Neuron (in vitro differentiated cells): ENCODE measurements at regions not wholly inside any gene's neighbourhood (a gene's known extent, or its start where the extent isn't known, plus 50 kb on each side); places are given as distances from the start of the nearest gene placed in this dataset.
"Not testable (repeated sequence)": the region's sequence is repeated elsewhere in the genome, so short reads cannot be mapped to it uniquely, and the experiment has no call there.

Experiments used
- H2AFZ ChIP-seq: one replicate; pipeline ENCODE4 v1.6.1; 2013; ENCODE audit warnings: low read depth, mild to moderate bottlenecking, inconsistent platforms, low read length, moderate library complexity
- H3K27me3 ChIP-seq: one replicate; pipeline ENCODE4 v1.6.1; 2013; ENCODE audit warnings: low read length; ENCODE audit not compliant: insufficient read depth
- H3K36me3 ChIP-seq: one replicate; pipeline ENCODE4 v1.6.1; 2013; ENCODE audit warnings: low read length; ENCODE audit not compliant: insufficient read depth
- H3K4me1 ChIP-seq: one replicate; pipeline ENCODE4 v1.6.1; 2013; ENCODE audit warnings: low read length; ENCODE audit not compliant: insufficient read depth
- H3K4me3 ChIP-seq: 2 replicates; pipeline ENCODE4 v1.5.1; 2013; ENCODE audit warnings: mild to moderate bottlenecking, low read length, moderate library complexity
- H3K9me3 ChIP-seq: one replicate; pipeline ENCODE4 v1.6.1; 2013; ENCODE audit warnings: low read length

DNA sequence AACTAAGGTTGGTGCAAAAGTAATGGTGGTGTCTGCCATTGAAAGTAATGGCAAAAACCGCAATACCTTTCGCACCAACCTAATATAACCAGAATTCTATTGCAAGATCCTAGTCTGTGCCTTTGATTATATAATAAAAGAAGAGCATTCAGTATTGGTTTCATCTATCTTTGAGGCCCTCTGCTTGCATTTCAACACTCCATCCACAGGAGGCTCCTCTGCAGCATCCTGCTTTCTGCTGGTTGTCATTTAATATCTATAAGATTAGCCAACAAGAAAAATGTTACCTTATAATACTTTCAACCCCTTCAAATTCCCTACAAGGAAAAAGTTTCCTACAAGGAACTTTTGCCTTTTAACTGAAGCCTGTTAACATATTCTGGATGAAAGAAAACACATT is 139.2 kb downstream of the CDCA7 start:
- no peak overlapping the region for H2AFZ ChIP-seq
- no peaks in the 10 kb centered on the region for H3K36me3 ChIP-seq
- H3K4me1 ChIP-seq = no peaks in the 10 kb centered on the region
- H3K4me3 ChIP-seq = no peak overlapping the region
- H3K27me3 ChIP-seq = peaks cover 3% of the 10 kb centered on the region
- no peaks in the 10 kb centered on the region for H3K9me3 ChIP-seq

DNA sequence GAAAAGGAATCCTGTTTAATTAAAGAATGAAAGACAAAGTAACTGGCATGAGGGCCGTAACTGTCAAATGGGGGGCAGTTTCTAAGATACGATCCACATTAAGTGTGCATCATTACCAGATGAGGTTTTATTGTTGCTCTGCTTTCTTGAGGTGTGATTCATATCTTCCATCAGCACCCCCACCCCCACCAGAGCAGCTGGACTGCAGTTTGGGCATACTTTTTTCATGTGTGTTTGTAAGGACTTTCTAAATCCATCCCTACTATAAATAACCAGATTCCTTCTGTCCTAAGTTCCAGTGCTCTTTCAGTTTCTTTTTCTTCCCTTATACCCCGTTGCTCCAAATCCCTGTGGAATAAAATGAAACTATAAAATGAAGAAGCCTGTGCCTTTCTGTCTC is 142.1 kb downstream of the CDCA7 start:
- peaks cover 3% of the 10 kb centered on the region for H3K27me3 ChIP-seq
- no peaks in the 10 kb centered on the region for H3K9me3 ChIP-seq
- H2AFZ ChIP-seq = no peak overlapping the region
- no peaks in the 10 kb centered on the region for H3K4me1 ChIP-seq
- no peak overlapping the region for H3K4me3 ChIP-seq
- no peaks in the 10 kb centered on the region for H3K36me3 ChIP-seq

DNA sequence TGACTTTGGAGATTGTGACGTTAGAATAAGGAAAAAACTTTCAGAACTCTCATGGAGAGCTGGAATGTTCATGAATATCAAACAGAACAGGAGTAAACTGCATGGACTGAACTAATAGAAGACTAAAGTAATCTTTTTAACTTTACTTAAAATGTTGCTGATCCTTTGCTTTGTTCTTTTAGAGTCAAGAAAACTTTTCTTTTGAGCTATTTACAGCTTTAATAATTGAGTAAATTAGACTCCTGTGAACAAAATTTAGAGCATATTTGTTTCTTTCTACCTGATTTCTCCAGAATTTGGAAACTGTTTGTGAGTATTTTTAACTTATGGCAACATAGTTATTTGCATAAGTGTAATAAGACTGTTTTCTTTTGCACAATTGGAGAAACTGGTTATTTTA is 146.3 kb downstream of the CDCA7 start:
- Histone ChIP-seq H2AFZ (no peak overlapping the region), H3K9me3 (peaks cover 7% of the 10 kb centered on the region), H3K36me3 (no peaks in the 10 kb centered on the region), H3K4me1 (no peaks in the 10 kb centered on the region), H3K27me3 (peaks cover 3% of the 10 kb centered on the region), H3K4me3 (no peak overlapping the region)

DNA sequence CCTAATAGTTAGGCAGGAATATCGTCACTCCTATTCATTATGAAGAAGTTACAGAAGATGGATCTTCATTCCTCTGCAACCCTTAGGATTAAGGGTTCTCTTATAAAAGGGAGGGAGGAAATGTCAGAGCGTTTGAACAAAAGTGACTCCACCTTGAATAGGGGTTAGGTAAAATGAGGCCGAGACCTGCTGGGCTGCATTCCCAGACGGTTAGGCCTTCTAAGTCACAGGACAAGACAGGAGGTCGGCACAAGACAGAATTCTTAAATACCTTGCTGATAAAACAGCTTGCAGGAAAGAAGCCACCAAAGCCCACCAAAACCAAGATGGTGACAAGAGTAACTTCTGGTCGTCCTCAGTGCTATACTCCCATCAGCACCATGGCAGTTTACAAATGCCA is 147.6 kb downstream of the CDCA7 start:
- no peak overlapping the region for H3K4me3 ChIP-seq
- H3K9me3 ChIP-seq = peaks cover 7% of the 10 kb centered on the region
- no peaks in the 10 kb centered on the region for H3K27me3 ChIP-seq
- H3K4me1 ChIP-seq = peaks cover 6% of the 10 kb centered on the region
- no peak overlapping the region for H2AFZ ChIP-seq
- H3K36me3 ChIP-seq = no peaks in the 10 kb centered on the region

DNA sequence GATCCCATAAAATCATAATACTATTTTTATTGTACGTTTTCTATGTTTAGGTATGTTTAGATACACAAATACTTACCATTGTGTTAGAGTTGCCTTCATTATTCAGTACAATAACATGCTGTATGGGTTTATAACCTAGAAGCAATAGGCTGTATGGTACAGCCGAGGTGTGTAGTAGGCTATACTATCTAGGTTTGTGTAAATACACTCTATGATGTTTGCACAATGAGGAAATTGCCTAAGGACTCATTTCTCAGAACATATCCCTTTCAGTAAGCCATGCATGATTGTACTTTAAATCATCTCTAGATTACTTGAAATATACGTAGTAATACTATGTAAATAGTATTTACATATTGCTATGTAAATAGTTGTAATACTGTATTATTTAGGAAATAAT is 156.7 kb downstream of the CDCA7 start:
- Histone ChIP-seq H2AFZ (no peak overlapping the region), H3K4me3 (no peak overlapping the region), H3K4me1 (peaks cover 11% of the 10 kb centered on the region), H3K36me3 (no peaks in the 10 kb centered on the region), H3K27me3 (no peaks in the 10 kb centered on the region), H3K9me3 (no peaks in the 10 kb centered on the region)

DNA sequence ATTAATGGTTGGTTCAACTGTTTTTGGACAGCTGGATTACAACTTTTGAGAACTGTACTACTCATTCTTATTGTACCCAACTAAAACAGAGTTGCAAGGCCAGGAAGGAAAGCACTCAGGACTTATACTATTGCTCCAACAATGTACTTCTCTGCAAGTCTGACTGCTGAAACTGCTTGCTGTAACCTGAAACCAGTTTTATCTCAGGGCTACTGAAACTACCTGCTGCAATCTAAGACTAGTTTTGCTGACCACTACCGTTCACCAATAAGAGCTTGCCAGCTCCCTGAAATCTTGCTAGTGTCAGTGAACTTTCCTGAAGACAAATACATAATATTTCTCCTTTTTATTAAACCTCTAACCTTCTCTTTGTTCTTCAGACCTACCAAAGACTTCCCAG is 157.3 kb downstream of the CDCA7 start:
- no peak overlapping the region for H3K4me3 ChIP-seq
- H3K4me1 ChIP-seq = peaks cover 6% of the 10 kb centered on the region
- H3K27me3 ChIP-seq = no peaks in the 10 kb centered on the region
- H3K9me3 ChIP-seq = no peaks in the 10 kb centered on the region
- no peaks in the 10 kb centered on the region for H3K36me3 ChIP-seq
- no peak overlapping the region for H2AFZ ChIP-seq

DNA sequence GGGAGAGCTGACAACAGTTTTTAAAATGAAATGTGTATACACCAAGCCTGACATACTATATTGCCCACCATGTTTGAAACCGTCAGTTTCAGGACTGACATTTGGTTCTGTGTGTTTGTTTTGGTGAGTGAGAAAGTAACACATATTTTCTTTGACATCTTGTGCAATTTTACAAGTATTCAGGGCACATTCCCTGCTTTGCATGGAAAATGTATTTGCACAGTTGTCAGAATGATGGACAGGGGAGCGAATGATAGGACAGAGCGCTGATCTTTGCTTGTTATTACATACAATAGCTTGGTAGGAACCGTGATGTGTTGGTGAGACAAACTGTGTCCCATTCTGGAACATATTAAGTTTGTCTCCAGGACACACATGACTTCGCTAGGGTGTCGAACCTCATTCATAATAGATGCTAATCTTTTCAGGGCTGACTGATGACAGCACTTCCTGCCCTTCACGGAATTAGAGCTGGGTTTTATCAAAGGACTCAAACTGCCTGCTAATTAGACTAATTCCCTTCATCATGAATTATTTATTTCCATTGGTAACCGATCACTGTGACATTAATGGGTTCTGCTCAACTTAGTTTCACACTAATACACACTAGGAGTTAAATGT is 158.5 kb downstream of the CDCA7 start:
- H3K36me3 ChIP-seq = no peaks in the 10 kb centered on the region
- no peaks in the 10 kb centered on the region for H3K27me3 ChIP-seq
- H3K9me3 ChIP-seq = no peaks in the 10 kb centered on the region
- H3K4me3 ChIP-seq = no peak overlapping the region
- no peak overlapping the region for H2AFZ ChIP-seq
- H3K4me1 ChIP-seq = peaks cover 6% of the 10 kb centered on the region

DNA sequence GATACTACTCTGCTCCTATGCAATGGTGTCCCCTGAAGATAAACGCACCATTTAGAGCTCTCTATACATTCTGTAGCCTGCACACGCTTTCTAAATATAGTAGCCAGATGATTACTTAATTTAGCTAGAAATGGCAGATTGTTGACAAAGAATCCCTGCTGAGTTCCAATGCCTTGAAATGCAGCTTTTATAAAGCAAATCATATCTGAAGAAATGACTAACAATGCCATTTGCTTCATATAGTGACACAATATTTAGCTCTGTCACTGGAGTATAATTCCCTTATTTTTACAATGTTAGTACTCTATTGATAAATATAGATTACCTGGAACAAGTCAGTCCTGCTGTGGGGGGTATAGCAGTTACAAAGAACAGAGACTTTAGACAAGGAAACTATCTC is 166.2 kb downstream of the CDCA7 start:
- H3K27me3 ChIP-seq = no peaks in the 10 kb centered on the region
- peaks cover 4% of the 10 kb centered on the region for H3K4me1 ChIP-seq
- no peak overlapping the region for H3K4me3 ChIP-seq
- peaks cover 2% of the 10 kb centered on the region for H3K9me3 ChIP-seq
- H3K36me3 ChIP-seq = no peaks in the 10 kb centered on the region
- H2AFZ ChIP-seq = no peak overlapping the region

DNA sequence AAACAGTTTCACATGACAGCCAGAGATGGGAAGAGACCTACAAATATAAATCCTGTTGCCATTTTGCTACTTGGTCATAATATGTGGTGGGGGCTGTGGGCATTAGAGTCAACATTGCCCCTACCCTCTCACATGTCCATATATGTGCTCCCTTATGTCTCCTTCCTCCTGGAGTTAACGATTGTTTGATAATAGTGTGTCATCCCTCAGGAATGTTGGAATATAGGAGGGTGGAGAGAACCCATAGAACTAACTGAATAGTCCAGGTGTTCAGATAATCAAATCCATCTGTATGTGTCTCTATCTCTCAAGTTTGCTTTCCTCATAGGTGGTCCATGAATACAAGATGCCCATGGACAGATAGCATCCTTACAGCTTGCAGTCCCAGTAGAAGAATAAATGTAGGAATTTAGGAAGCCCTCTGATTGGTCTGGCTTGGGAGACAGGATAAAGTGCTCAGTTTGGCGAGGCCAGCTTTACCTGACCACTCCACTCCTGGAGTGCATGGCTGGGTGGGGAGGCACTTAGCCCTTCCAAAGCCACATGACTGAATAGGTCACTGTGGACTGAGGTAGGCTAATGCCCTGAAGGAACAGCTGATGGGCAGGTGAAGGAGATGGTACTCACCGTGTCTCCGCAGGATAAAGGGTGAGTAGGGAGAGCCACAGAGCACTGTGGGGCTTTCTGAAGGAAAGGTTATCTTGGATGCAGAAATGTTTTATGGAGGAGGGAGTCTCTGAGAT is 166.9 kb downstream of the CDCA7 start:
- H3K4me1 ChIP-seq = peaks cover 4% of the 10 kb centered on the region
- H3K9me3 ChIP-seq = peaks cover 2% of the 10 kb centered on the region
- H3K36me3 ChIP-seq = no peaks in the 10 kb centered on the region
- no peaks in the 10 kb centered on the region for H3K27me3 ChIP-seq
- no peak overlapping the region for H3K4me3 ChIP-seq
- no peak overlapping the region for H2AFZ ChIP-seq

DNA sequence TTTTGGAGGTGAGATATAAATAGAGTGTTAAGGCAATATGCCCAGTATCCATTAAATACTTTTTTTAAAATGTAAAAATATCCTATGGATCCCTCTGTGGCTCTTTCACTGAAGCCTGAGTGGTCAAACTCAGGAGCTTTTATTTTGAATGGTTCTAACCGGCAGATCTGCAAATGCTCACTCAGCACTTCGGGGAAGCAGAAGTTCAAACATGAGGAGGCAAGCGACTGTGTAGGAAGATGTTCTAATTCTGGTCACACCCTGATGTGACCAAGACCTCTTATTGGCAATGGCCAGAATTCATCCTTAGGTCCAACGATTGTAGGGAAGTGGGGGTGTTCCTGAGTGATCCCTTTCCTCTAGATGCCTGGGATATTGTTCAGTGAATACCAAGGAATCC is 168.8 kb downstream of the CDCA7 start:
- Histone ChIP-seq H3K4me3 (no peak overlapping the region), H3K27me3 (no peaks in the 10 kb centered on the region), H3K4me1 (peaks cover 4% of the 10 kb centered on the region), H2AFZ (no peak overlapping the region), H3K9me3 (peaks cover 2% of the 10 kb centered on the region), H3K36me3 (no peaks in the 10 kb centered on the region)

DNA sequence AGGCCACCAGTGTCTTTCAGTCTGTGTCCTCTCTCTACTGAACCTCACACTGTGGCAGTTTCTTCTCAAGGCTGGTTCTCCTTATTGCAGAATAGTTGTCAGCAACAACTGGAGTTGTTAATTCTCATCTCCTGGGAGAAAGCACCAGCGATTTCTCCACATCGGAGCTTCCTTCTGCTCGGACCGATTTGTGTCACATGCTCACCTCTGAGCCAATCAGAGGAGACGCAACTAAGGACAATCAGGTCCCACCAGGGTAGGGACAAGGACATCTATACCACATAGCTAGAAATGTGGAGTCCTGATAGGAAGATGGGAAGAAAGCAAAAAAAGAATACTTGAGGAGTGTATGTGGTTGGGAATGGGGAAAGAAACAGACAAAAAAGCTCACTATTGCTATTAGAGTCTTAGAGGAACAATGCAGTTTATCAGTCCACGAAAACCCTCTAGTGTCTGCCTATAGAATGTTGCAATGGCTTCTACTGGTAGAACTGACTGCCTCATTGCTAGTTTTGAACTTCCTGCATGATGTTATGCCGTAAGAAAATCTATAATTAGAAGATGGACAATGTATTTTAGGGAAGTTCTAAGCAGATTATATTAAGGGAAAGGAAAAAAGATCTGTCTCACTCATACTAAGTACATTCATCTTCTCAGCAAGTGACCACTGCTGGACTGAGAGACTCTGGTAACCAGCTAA is 169.7 kb downstream of the CDCA7 start:
- H3K36me3 ChIP-seq = no peaks in the 10 kb centered on the region
- no peak overlapping the region for H2AFZ ChIP-seq
- H3K4me3 ChIP-seq = no peak overlapping the region
- H3K4me1 ChIP-seq = peaks cover 4% of the 10 kb centered on the region
- no peaks in the 10 kb centered on the region for H3K9me3 ChIP-seq
- H3K27me3 ChIP-seq = no peaks in the 10 kb centered on the region

DNA sequence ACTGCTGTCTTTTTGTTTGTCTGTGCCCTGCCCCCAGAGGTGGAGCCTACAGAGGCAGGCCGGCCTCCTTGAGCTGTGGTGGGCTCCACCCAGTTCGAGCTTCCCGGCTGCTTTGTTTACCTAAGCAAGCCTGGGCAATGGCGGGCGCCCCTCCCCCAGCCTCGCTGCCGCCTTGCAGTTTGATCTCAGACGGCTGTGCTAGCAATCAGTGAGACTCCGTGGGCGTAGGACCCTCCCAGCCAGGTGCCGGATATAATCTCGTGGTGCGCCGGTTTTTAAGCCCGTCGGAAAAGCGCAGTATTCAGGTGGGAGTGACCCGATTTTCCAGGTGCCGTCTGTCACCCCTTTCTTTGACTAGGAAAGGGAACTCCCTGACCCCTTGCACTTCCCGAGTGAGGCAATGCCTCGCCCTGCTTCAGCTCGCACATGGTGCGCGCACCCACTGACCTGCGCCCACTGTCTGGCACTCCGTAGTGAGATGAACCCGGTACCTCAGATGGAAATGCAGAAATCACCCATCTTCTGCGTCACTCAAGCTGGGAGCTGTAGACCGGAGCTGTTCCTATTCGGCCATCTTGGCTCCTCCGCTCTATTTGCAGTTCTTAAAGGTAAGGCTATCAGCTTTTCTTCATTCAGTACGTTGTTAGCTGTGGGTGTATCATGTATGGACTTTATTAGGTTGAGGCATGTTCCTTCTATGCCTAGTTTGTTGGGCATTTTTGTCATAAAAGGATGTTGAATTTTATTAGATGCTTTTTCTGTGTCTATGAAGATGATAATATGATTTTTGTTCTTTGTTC is 178.3 kb downstream of the CDCA7 start:
- not testable (repeated sequence) for H3K27me3 ChIP-seq, H3K36me3 ChIP-seq, H3K4me1 ChIP-seq, H3K9me3 ChIP-seq, H2AFZ ChIP-seq, H3K4me3 ChIP-seq

DNA sequence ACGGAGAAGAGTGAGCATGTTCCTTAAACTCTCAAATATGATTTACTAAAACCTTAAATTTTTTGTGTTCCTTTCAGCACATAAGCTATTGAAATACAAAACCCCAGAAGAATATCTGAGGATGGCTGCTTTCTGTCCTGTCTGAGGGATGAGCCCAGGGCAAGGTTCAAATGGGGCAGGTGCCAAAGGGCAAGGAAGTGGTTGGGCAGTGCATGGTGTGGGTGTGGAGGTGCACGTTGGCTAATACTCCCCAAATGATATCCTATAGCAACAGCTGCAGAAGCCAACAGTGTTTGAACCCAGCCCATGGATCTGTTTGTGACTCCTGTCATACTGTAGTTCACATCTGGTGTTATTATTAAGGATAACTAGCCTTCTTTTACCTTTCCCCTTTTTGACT is 183.0 kb downstream of the CDCA7 start:
- Histone ChIP-seq H3K4me1 (no peaks in the 10 kb centered on the region), H3K4me3 (no peak overlapping the region), H3K9me3 (peaks cover 3% of the 10 kb centered on the region), H3K27me3 (no peaks in the 10 kb centered on the region), H2AFZ (no peak overlapping the region), H3K36me3 (no peaks in the 10 kb centered on the region)
